Spleen (tissue), 11 donors: ENCODE measurements at regions not wholly inside any gene's neighbourhood (a gene's known extent, or its start where the extent isn't known, plus 50 kb on each side); places are given as distances from the start of the nearest gene placed in this dataset.

ENCODE experiments used
- DNase-seq: peaks from one replicate; pipeline ENCODE4 v3.0.0-alpha.2; 2020
- H3K27ac ChIP-seq, 8 donors: fragments of 200-600 bp; sonication (generic) in 7 of 8; 1 replicate in 4 of 8; 2 replicates in 4 of 8; pipeline versions ENCODE4 v1.5.0 to v1.8.0; 2016 to 2021; ENCODE audit warnings: inconsistent platforms in 4 of 8, mild to moderate bottlenecking in 4 of 8, moderate library complexity in 1 of 8
- H3K27me3 ChIP-seq, 7 donors: fragments of 200-600 bp; sonication (generic) in 6 of 7; replicated peaks in 1 of 7; 1 replicate in 4 of 7; 2 replicates in 3 of 7; pipeline versions ENCODE4 v1.5.0 to v1.8.0; 2016 to 2021; ENCODE audit warnings: inconsistent platforms in 3 of 7, mild to moderate bottlenecking in 1 of 7
- H3K36me3 ChIP-seq, 6 donors: fragments of 200-600 bp; sonication (generic) in 5 of 6; 1 replicate in 4 of 6; 2 replicates in 2 of 6; pipeline versions ENCODE4 v1.5.0 to v1.8.0; 2016 to 2021; ENCODE audit warnings: inconsistent platforms in 2 of 6
- H3K4me1 ChIP-seq, 6 donors: fragments of 200-600 bp; sonication (generic) in 5 of 6; 1 replicate in 3 of 6; 2 replicates in 3 of 6; pipeline versions ENCODE4 v1.5.0 to v1.8.0; 2016 to 2021; ENCODE audit warnings: inconsistent platforms in 3 of 6
- H3K4me3 ChIP-seq, 8 donors: fragments of 200-600 bp; sonication (generic) in 7 of 8; 1 replicate in 4 of 8; 2 replicates in 4 of 8; pipeline versions ENCODE4 v1.5.0 to v1.8.0; 2016 to 2021; ENCODE audit warnings: inconsistent platforms in 4 of 8, mild to moderate bottlenecking in 4 of 8, moderate library complexity in 2 of 8
- H3K9me3 ChIP-seq, 8 donors: fragments of 200-600 bp; sonication (generic) in 7 of 8; 1 replicate in 4 of 8; 2 replicates in 4 of 8; pipeline versions ENCODE4 v1.5.0 to v1.8.0; 2016 to 2021; ENCODE audit warnings: inconsistent platforms in 4 of 8
- POLR2A ChIP-seq, 3 donors: fragments of 450-650 bp; IDR thresholded peaks; one replicate each; pipeline ENCODE4 v1.5.1; 2017; ENCODE audit warnings: antibody characterized with exemption in 3 of 3, mild to moderate bottlenecking in 1 of 3
- POLR2AphosphoS5 ChIP-seq, 3 donors: sonication (generic); formaldehyde crosslinking; IDR thresholded peaks; one replicate each; pipeline ENCODE4 v1.5.1; 2017; ENCODE audit warnings: antibody characterized with exemption in 3 of 3
- WGBS, 5 donors: extraction: QIAGEN DNeasy Blood & Tissue Kit in 3 of 5; methylation state at CpG; one replicate each; pipeline versions ENCODE4 v1.1.5 to v1.1.7; 2013 to 2018; 5-methylcytosine and 5-hydroxymethylcytosine counted together
- intact Hi-C: fragments of 100-400 bp; cut with DNase I; formaldehyde crosslinking; loops from one replicate; pipeline ENCODE4 v1.15.0; 2023; ENCODE audit warnings: low total_unique reads
- TF ChIP-seq, protein P1 (sequence below), 11 experiments: fragments of 200-600 bp in 7 of 11; fragments of 450-650 bp in 4 of 11; sonication (generic) in 4 of 11; IDR thresholded peaks in 8 of 11; conservative IDR thresholded peaks in 3 of 11; 1 replicate in 7 of 11; 2 replicates in 4 of 11; pipeline versions ENCODE4 v1.4.0 to v1.8.0; 2016 to 2021; ENCODE audit warnings: antibody characterized with exemption in 11 of 11, inconsistent platforms in 4 of 11, mild to moderate bottlenecking in 1 of 11
- donor health status: healthy with polysubstance abuse.
- donor health status: DM: no; HTN: no; CAD: no; lungs with moderate emphysema.
- donor health status: DM: no; HTN: no; CAD: no.
- donor health status: Bipolar disorder and iron deficiency.
- donor health status: healthy.
- donor health status: DM: no; HTN: no; CAD: no.
- donor health status: DM: yes; HTN: yes; CAD: no.

GRCh38 chr12:64992641-64993040, 128.5 kb downstream of the WIF1 start:
- Histone ChIP-seq H3K27ac (no peak overlapping the region), H3K36me3 (no peaks in the 10 kb centered on the region), H3K9me3 (peaks cover 0 to 3% (median 0%) of the 10 kb centered on the region in 8 donors), H3K4me1 (no peaks in the 10 kb centered on the region), H3K4me3 (no peak overlapping the region), H3K27me3 (peaks cover 0 to 4% (median 0%) of the 10 kb centered on the region in 7 donors)
- intact Hi-C loops: no loop called here
- no peak for DNase-seq
- 9 to 36% (median 24%) methylated on average over 1 of the region's 1 CpG for WGBS, 5 donors
- TF ChIP-seq POLR2AphosphoS5 (IDR thresholded peaks at IDR 0.05) (no peak), POLR2A (IDR thresholded peaks at IDR 0.05) (no peak)
- TF ChIP-seq, protein P1, sequence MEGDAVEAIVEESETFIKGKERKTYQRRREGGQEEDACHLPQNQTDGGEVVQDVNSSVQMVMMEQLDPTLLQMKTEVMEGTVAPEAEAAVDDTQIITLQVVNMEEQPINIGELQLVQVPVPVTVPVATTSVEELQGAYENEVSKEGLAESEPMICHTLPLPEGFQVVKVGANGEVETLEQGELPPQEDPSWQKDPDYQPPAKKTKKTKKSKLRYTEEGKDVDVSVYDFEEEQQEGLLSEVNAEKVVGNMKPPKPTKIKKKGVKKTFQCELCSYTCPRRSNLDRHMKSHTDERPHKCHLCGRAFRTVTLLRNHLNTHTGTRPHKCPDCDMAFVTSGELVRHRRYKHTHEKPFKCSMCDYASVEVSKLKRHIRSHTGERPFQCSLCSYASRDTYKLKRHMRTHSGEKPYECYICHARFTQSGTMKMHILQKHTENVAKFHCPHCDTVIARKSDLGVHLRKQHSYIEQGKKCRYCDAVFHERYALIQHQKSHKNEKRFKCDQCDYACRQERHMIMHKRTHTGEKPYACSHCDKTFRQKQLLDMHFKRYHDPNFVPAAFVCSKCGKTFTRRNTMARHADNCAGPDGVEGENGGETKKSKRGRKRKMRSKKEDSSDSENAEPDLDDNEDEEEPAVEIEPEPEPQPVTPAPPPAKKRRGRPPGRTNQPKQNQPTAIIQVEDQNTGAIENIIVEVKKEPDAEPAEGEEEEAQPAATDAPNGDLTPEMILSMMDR (IDR thresholded peaks at IDR 0.05 in 8 of 11, conservative IDR thresholded peaks at IDR 0.05 in 3 of 11): no peak

DNA sequence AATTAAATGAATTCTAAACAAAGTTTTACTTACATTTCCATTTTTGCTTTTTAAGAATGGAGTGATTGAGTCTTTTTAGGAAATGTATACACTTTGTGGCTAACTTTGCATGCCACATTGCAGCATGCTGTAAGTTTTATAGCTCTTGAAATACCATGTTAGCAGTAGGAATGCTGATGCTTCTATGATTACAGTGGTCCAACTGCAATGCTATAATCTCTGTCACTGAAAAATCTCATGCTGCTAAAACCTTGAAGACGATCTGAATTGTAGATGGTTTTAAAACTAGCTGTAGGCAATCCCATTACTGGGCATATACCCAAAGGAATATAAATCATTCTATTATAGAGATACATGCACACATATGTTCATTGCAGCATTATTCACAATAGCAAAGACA, 127.6 kb downstream of the WIF1 start:
- DNase-seq: no peak
- no peak for TF ChIP-seq POLR2A (IDR thresholded peaks at IDR 0.05)
- TF ChIP-seq POLR2AphosphoS5 (IDR thresholded peaks at IDR 0.05): no peak
- TF ChIP-seq, protein P1 (IDR thresholded peaks at IDR 0.05 in 8 of 11, conservative IDR thresholded peaks at IDR 0.05 in 3 of 11): no peak
- intact Hi-C loops: no loop called here
- no peaks in the 10 kb centered on the region for H3K36me3 ChIP-seq
- no peak overlapping the region for H3K27ac ChIP-seq
- peaks cover 0 to 4% (median 0%) of the 10 kb centered on the region in 7 donors for H3K27me3 ChIP-seq
- no peaks in the 10 kb centered on the region for H3K4me1 ChIP-seq
- WGBS, 5 donors: 50 to 79% (median 65%) methylated on average over 1 of the region's 1 CpG
- H3K4me3 ChIP-seq: no peak overlapping the region
- peaks cover 0 to 3% (median 0%) of the 10 kb centered on the region in 8 donors for H3K9me3 ChIP-seq

DNA sequence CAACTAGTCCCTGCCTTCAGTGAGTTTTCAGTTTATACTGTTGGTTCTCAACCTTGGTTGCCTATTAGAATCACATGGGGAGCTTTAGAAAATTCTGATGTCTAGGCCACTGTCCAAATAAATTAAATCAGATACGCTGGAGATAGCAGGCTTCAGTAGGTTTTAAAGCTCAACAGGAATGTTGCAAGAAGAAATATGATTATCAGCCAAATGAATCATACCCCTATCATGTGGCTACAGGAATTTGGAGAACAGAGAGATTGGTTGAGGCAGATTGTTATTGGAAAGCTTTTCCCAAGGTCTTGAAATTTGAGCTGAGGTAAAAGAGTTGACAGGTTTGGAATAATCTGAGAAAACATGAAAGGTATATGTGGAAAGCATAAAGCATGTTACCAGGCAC, 125.3 kb downstream of the WIF1 start:
- H3K27me3 ChIP-seq: peaks cover 0 to 12% (median 0%) of the 10 kb centered on the region in 7 donors
- no peak overlapping the region for H3K27ac ChIP-seq
- H3K36me3 ChIP-seq: no peaks in the 10 kb centered on the region
- H3K9me3 ChIP-seq: peaks cover 0 to 3% (median 0%) of the 10 kb centered on the region in 8 donors
- 78 to 90% (median 81%) methylated on average over 1 of the region's 1 CpG for WGBS, 5 donors
- no peaks in the 10 kb centered on the region for H3K4me1 ChIP-seq
- intact Hi-C loops: no loop called here
- no peak for DNase-seq
- TF ChIP-seq POLR2AphosphoS5 (IDR thresholded peaks at IDR 0.05) (no peak), POLR2A (IDR thresholded peaks at IDR 0.05) (no peak)
- TF ChIP-seq, protein P1 (IDR thresholded peaks at IDR 0.05 in 8 of 11, conservative IDR thresholded peaks at IDR 0.05 in 3 of 11): no peak
- H3K4me3 ChIP-seq: no peak overlapping the region

- intact Hi-C loops: no loop called here
- Histone ChIP-seq H3K4me1 (no peaks in the 10 kb centered on the region), H3K9me3 (peaks cover 0 to 3% (median 0%) of the 10 kb centered on the region in 8 donors), H3K27me3 (peaks cover 0 to 16% (median 0%) of the 10 kb centered on the region in 7 donors), H3K36me3 (no peaks in the 10 kb centered on the region), H3K4me3 (no peak overlapping the region), H3K27ac (no peak overlapping the region)
- WGBS, 5 donors: 51 to 74% (median 54%) methylated on average over 2 of the region's 2 CpGs
- TF ChIP-seq POLR2A (IDR thresholded peaks at IDR 0.05): no peak
- TF ChIP-seq, protein P1 (IDR thresholded peaks at IDR 0.05 in 8 of 11, conservative IDR thresholded peaks at IDR 0.05 in 3 of 11): no peak
- DNase-seq: no peak
Observed at GRCh38 chr12:64997858-64998257, 123.2 kb downstream of the WIF1 start.
